ENCODE measurements at regions not wholly inside any gene's neighbourhood (a gene's known extent, or its start where the extent isn't known, plus 50 kb on each side); places are given as distances from the start of the nearest gene placed in this dataset.

GRCh38 chr4:164368894-164369293 is 385.0 kb upstream of the SMIM31 start:
- DNase-seq (ENCODE audit: low read depth in 4 of 4, low spot score in 3 of 4): no peak

GRCh38 chr4:164373021-164373420 is 380.9 kb upstream of the SMIM31 start:
- DNase-seq (ENCODE audit: low read depth in 4 of 4, low spot score in 3 of 4): no peak

GRCh38 chr4:164377277-164377676 is 376.7 kb upstream of the SMIM31 start:
- DNase-seq (ENCODE audit: low read depth in 4 of 4, low spot score in 3 of 4): no peak

GRCh38 chr4:164378361-164378760 is 375.6 kb upstream of the SMIM31 start:
- DNase-seq (ENCODE audit: low read depth in 4 of 4, low spot score in 3 of 4): no peak

GRCh38 chr4:164379694-164380093 is 374.2 kb upstream of the SMIM31 start:
- no peak for DNase-seq (ENCODE audit: low read depth in 4 of 4, low spot score in 3 of 4)

GRCh38 chr4:164381859-164382258 is 372.1 kb upstream of the SMIM31 start:
- DNase-seq (ENCODE audit: low read depth in 4 of 4, low spot score in 3 of 4): no peak

GRCh38 chr4:164383058-164383357 is 370.9 kb upstream of the SMIM31 start:
- DNase-seq (ENCODE audit: low read depth in 4 of 4, low spot score in 3 of 4): no peak

- DNase-seq (ENCODE audit: low read depth in 4 of 4, low spot score in 3 of 4): peak in 2 of 4 donors; percentile 22 to 29
Measured at GRCh38 chr4:164383358-164384220, 370.3 kb upstream of the SMIM31 start.

- DNase-seq (ENCODE audit: low read depth in 4 of 4, low spot score in 3 of 4): no peak
Measured at GRCh38 chr4:164384416-164384815, 369.5 kb upstream of the SMIM31 start.

- no peak for DNase-seq (ENCODE audit: low read depth in 4 of 4, low spot score in 3 of 4)
Measured at GRCh38 chr4:164396439-164396838, 357.5 kb upstream of the SMIM31 start.

GRCh38 chr4:164402554-164402953 is 351.4 kb upstream of the SMIM31 start:
- DNase-seq (ENCODE audit: low read depth in 4 of 4, low spot score in 3 of 4): no peak

GRCh38 chr4:164405774-164406173 is 348.2 kb upstream of the SMIM31 start:
- DNase-seq (ENCODE audit: low read depth in 4 of 4, low spot score in 3 of 4): no peak

GRCh38 chr4:164408831-164409230 is 345.1 kb upstream of the SMIM31 start:
- DNase-seq (ENCODE audit: low read depth in 4 of 4, low spot score in 3 of 4): no peak

GRCh38 chr4:164410401-164410800 is 343.5 kb upstream of the SMIM31 start:
- no peak for DNase-seq (ENCODE audit: low read depth in 4 of 4, low spot score in 3 of 4)

GRCh38 chr4:164412246-164412645 is 341.7 kb upstream of the SMIM31 start:
- no peak for DNase-seq (ENCODE audit: low read depth in 4 of 4, low spot score in 3 of 4)

- DNase-seq (ENCODE audit: low read depth in 4 of 4, low spot score in 3 of 4): no peak
Measured at GRCh38 chr4:164413743-164414142, 340.2 kb upstream of the SMIM31 start.

- DNase-seq (ENCODE audit: low read depth in 4 of 4, low spot score in 3 of 4): no peak
Measured at GRCh38 chr4:164423819-164424218, 330.1 kb upstream of the SMIM31 start.

GRCh38 chr4:164424846-164425245 is 329.1 kb upstream of the SMIM31 start:
- DNase-seq (ENCODE audit: low read depth in 4 of 4, low spot score in 3 of 4): peak in 1 of 4 donors; percentile 9

GRCh38 chr4:164428561-164428960 is 325.4 kb upstream of the SMIM31 start:
- DNase-seq (ENCODE audit: low read depth in 4 of 4, low spot score in 3 of 4): no peak

- DNase-seq (ENCODE audit: low read depth in 4 of 4, low spot score in 3 of 4): no peak
Measured at GRCh38 chr4:164438321-164438720, 315.6 kb upstream of the SMIM31 start.

- no peak for DNase-seq (ENCODE audit: low read depth in 4 of 4, low spot score in 3 of 4)
Measured at GRCh38 chr4:164439037-164439436, 314.9 kb upstream of the SMIM31 start.

- DNase-seq (ENCODE audit: low read depth in 4 of 4, low spot score in 3 of 4): no peak
Measured at GRCh38 chr4:164440199-164440598, 313.7 kb upstream of the SMIM31 start.

- no peak for DNase-seq (ENCODE audit: low read depth in 4 of 4, low spot score in 3 of 4)
Measured at GRCh38 chr4:164441109-164441508, 312.8 kb upstream of the SMIM31 start.

All from left renal pelvis (tissue), 4 donors.